ENCODE measurements at regions not wholly inside any gene's neighbourhood (a gene's known extent, or its start where the extent isn't known, plus 50 kb on each side); places are given as distances from the start of the nearest gene placed in this dataset.

- TF ChIP-seq ZNF565 (CRISPR knock-in tag; conservative IDR thresholded peaks at IDR 0.05; ENCODE audit: low read depth) (no peak), TOX (CRISPR knock-in tag; IDR thresholded peaks at IDR 0.05; ENCODE audit: borderline replicate concordance) (no peak), ZFP3 (CRISPR knock-in tag; IDR thresholded peaks at IDR 0.05) (no peak), CREB5 (CRISPR knock-in tag; IDR thresholded peaks at IDR 0.05; ENCODE audit: low read depth) (no peak), TSHZ2 (CRISPR knock-in tag; IDR thresholded peaks at IDR 0.05) (no peak), RARB (CRISPR knock-in tag; IDR thresholded peaks at IDR 0.05) (no peak), OSR1 (CRISPR knock-in tag; IDR thresholded peaks at IDR 0.05) (no peak), ESRRG (CRISPR knock-in tag; IDR thresholded peaks at IDR 0.05) (no peak), PATZ1 (CRISPR knock-in tag; IDR thresholded peaks at IDR 0.05; ENCODE audit: borderline replicate concordance) (no peak), SNAI2 (CRISPR knock-in tag; IDR thresholded peaks at IDR 0.05) (no peak), ZFP30 (CRISPR knock-in tag; IDR thresholded peaks at IDR 0.05) (no peak)
These were observed 606.9 kb upstream of the RBFOX1 start for GRCh38 chr16:6725634-6726331.

All from SK-N-SH treated with all-trans-retinoic acid at 6 μM for 48 hours (cell line).